Loucy (cell line): ENCODE measurements at regions not wholly inside any gene's neighbourhood (a gene's known extent, or its start where the extent isn't known, plus 50 kb on each side); places are given as distances from the start of the nearest gene placed in this dataset.

ENCODE experiments used
- H2AFZ ChIP-seq: fragments of 200-600 bp; sonication (generic); 2 replicates; pipeline ENCODE4 v1.6.0; 2016; ENCODE audit warnings: antibody characterized with exemption, mild to moderate bottlenecking, low read length, moderate library complexity
- H3F3A ChIP-seq: fragments of 200-600 bp; 2 replicates; pipeline ENCODE4 v1.6.0; 2016; ENCODE audit warnings: antibody characterized with exemption, low read depth, mild to moderate bottlenecking
- H3K27me3 ChIP-seq: fragments of 200-600 bp; sonication (generic); 2 replicates; pipeline ENCODE4 v1.6.1; 2014; ENCODE audit warnings: low read length, mild to moderate bottlenecking; ENCODE audit not compliant: insufficient read depth, poor library complexity, severe bottlenecking
- H3K36me3 ChIP-seq: fragments of 200-600 bp; sonication (generic); 2 replicates; pipeline ENCODE4 v1.6.1; 2016; ENCODE audit warnings: low read length; ENCODE audit not compliant: insufficient read depth
- H3K4me1 ChIP-seq: fragments of 200-600 bp; sonication (generic); 2 replicates; pipeline ENCODE4 v1.5.1; 2014; ENCODE audit warnings: low read length, mild to moderate bottlenecking; ENCODE audit not compliant: insufficient read depth, poor library complexity, severe bottlenecking
- H3K4me2 ChIP-seq: fragments of 200-600 bp; sonication (generic); 2 replicates; pipeline ENCODE4 v1.6.0; 2014; ENCODE audit warnings: antibody characterized with exemption, low read length, low read depth, mild to moderate bottlenecking; ENCODE audit not compliant: poor library complexity, severe bottlenecking
- H3K4me3 ChIP-seq: fragments of 200-600 bp; sonication (generic); 2 replicates; pipeline ENCODE4 v1.5.1; 2014; ENCODE audit warnings: low read length, mild to moderate bottlenecking, mixed read lengths; ENCODE audit not compliant: poor library complexity, severe bottlenecking
- H3K79me2 ChIP-seq: fragments of 200-600 bp; sonication (generic); 2 replicates; pipeline ENCODE4 v1.6.1; 2014; ENCODE audit warnings: low read length; ENCODE audit not compliant: insufficient read depth
- H3K9ac ChIP-seq: fragments of 200-600 bp; sonication (generic); 2 replicates; pipeline ENCODE4 v1.6.0; 2014; ENCODE audit warnings: mild to moderate bottlenecking, low read depth, low read length, moderate library complexity; ENCODE audit not compliant: poor library complexity, severe bottlenecking
- H3K9me2 ChIP-seq: fragments of 200-600 bp; sonication (generic); replicated peaks from 2 replicates; pipeline ENCODE4 v1.6.1; 2016; ENCODE audit warnings: low read depth, low read length, mixed read lengths
- H3K9me3 ChIP-seq: fragments of 200-600 bp; sonication (generic); 2 replicates; pipeline ENCODE4 v1.6.1; 2014; ENCODE audit warnings: mild to moderate bottlenecking, antibody characterized with exemption, low read length, low read depth; ENCODE audit not compliant: insufficient read depth
- H4K20me1 ChIP-seq: fragments of 200-600 bp; sonication (generic); 2 replicates; pipeline ENCODE4 v1.6.0; 2014; ENCODE audit warnings: antibody characterized with exemption, low read length, mild to moderate bottlenecking; ENCODE audit not compliant: insufficient read depth, poor library complexity, severe bottlenecking
- EZH2phosphoT487 ChIP-seq: fragments of 200-600 bp; IDR thresholded peaks from 2 replicates; pipeline ENCODE4 v1.6.1; 2018; ENCODE audit warnings: antibody characterized with exemption, mild to moderate bottlenecking, moderate library complexity, borderline replicate concordance
- TF ChIP-seq, protein P1 (sequence below): fragments of 200-600 bp; sonication (generic); conservative IDR thresholded peaks from 2 replicates; pipeline ENCODE4 v1.5.1; 2014; ENCODE audit warnings: mild to moderate bottlenecking, antibody characterized with exemption, low read length

DNA sequence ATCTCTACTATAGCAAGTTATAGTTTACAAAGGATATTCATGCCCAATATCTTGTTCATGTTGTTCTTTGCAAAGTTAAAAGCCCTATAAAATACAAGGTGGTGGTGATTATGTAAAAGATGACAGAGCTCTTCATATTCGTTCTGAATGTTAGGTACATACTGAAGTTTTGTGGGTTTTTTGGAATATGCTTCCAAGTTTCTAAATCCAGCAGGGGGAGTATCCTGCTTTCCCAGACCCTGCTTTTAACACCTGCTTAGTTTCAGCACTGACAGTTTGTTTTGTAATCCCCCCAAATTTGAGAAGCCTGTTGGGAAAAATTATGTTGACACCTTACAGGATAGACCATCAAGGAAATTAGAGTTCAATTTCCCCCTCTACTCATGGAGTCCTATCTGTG lies 438.3 kb downstream of the SH3GL2 start:
- H3K36me3 ChIP-seq: no peaks in the 10 kb centered on the region

DNA sequence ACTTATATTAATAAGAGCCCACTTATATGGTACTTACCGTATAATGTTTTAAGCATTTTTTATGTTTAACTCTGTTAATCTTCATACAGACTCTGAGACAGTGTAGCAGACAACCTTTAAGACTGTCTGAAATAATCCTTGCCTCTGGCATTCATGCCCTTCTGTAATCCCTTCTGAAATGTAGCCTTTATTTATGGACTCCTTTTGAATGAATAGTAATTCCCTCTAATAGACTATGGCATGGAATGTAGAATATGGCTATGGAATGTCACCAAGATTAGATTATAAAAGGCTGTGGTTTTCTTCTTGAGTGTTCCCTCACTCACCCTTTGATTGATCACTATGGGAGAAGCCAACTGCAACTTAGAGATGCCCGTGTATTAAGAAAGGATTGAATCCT lies 439.4 kb downstream of the SH3GL2 start:
- no peak for TF ChIP-seq EZH2phosphoT487
- TF ChIP-seq, protein P1, sequence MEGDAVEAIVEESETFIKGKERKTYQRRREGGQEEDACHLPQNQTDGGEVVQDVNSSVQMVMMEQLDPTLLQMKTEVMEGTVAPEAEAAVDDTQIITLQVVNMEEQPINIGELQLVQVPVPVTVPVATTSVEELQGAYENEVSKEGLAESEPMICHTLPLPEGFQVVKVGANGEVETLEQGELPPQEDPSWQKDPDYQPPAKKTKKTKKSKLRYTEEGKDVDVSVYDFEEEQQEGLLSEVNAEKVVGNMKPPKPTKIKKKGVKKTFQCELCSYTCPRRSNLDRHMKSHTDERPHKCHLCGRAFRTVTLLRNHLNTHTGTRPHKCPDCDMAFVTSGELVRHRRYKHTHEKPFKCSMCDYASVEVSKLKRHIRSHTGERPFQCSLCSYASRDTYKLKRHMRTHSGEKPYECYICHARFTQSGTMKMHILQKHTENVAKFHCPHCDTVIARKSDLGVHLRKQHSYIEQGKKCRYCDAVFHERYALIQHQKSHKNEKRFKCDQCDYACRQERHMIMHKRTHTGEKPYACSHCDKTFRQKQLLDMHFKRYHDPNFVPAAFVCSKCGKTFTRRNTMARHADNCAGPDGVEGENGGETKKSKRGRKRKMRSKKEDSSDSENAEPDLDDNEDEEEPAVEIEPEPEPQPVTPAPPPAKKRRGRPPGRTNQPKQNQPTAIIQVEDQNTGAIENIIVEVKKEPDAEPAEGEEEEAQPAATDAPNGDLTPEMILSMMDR: no peak
- Histone ChIP-seq H3F3A (no peaks in the 10 kb centered on the region), H3K9me2 (no peaks in the 10 kb centered on the region)

More for the DNA sequence above, 438.3 kb downstream of the SH3GL2 start:
- H4K20me1 ChIP-seq: no peaks in the 10 kb centered on the region
- H3K4me1 ChIP-seq: no peaks in the 10 kb centered on the region
- H3K27me3 ChIP-seq: no peaks in the 10 kb centered on the region
- no peaks in the 10 kb centered on the region for H3K9me2 ChIP-seq
- TF ChIP-seq, protein P1: no peak
- no peak for TF ChIP-seq EZH2phosphoT487
- no peaks in the 10 kb centered on the region for H3K9me3 ChIP-seq
- H3K4me2 ChIP-seq: no peak overlapping the region
- no peak overlapping the region for H3K9ac ChIP-seq
- no peaks in the 10 kb centered on the region for H3F3A ChIP-seq
- H2AFZ ChIP-seq: no peak overlapping the region
- no peaks in the 10 kb centered on the region for H3K79me2 ChIP-seq
- H3K4me3 ChIP-seq: no peak overlapping the region

DNA sequence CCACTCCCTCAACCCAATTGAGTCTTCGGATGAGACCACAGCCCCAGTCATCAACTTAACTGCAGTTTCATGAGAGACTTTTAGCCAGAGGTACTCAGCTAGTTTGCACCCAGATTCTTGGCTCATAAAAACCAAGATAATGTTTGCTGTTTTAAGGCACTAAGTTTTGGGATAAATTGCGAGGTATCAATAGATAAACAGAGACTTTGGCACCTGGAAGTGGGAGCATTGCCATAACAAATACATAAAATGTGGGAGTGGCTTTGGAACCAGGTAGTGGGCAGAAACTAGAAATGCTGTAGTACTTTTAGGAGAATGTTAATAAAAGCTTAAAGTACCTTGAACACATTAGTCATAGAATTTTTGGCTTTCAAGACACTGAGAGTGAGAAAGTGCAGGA lies 439.8 kb downstream of the SH3GL2 start:
- H3K9me2 ChIP-seq: no peaks in the 10 kb centered on the region
- H3K27me3 ChIP-seq: no peaks in the 10 kb centered on the region
- H3F3A ChIP-seq: no peaks in the 10 kb centered on the region
- H2AFZ ChIP-seq: no peak overlapping the region
- no peaks in the 10 kb centered on the region for H3K79me2 ChIP-seq
- TF ChIP-seq EZH2phosphoT487: no peak
- TF ChIP-seq, protein P1: no peak
- H3K36me3 ChIP-seq: no peaks in the 10 kb centered on the region
- H3K9ac ChIP-seq: no peak overlapping the region
- H3K4me2 ChIP-seq: no peak overlapping the region
- H3K4me1 ChIP-seq: no peaks in the 10 kb centered on the region
- H4K20me1 ChIP-seq: no peaks in the 10 kb centered on the region
- no peak overlapping the region for H3K4me3 ChIP-seq
- H3K9me3 ChIP-seq: no peaks in the 10 kb centered on the region

More for the DNA sequence above, 439.4 kb downstream of the SH3GL2 start:
- Histone ChIP-seq H3K27me3 (no peaks in the 10 kb centered on the region), H3K4me3 (no peak overlapping the region), H4K20me1 (no peaks in the 10 kb centered on the region), H3K4me1 (no peaks in the 10 kb centered on the region), H2AFZ (no peak overlapping the region), H3K9ac (no peak overlapping the region), H3K79me2 (no peaks in the 10 kb centered on the region), H3K9me3 (no peaks in the 10 kb centered on the region), H3K36me3 (no peaks in the 10 kb centered on the region), H3K4me2 (no peak overlapping the region)
